GM21360 (cell line): ENCODE measurements at regions not wholly inside any gene's neighbourhood (a gene's known extent, or its start where the extent isn't known, plus 50 kb on each side); places are given as distances from the start of the nearest gene placed in this dataset.

ENCODE experiments used
- ATAC-seq: cut with Tn5 transposase; IDR thresholded peaks from one replicate; pipeline ENCODE4 v1.9.1; 2021; ENCODE audit warnings: mild to moderate bottlenecking, moderate library complexity; ENCODE audit not compliant: unreplicated experiment

DNA sequence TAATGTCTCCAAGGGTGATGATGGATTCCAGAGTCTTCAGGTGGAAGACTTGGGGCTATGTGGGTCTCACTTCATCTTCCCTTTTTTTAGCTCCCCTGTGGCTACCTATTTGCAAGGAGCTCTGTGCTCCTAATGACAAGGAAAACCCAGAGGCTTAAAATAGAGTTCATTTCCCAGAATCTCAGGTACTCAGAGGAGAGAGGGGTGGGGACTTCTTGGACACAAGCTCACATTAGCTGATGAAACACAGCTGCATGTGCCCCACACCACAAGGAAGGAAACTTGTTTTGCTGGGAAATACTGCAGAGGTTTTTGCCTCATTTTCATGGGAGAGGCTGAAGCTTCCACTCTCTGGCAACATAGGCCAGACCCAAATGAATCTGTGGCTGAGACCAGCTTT is 138.6 kb upstream of the SLC1A4 start:
- ATAC-seq, result no peak

DNA sequence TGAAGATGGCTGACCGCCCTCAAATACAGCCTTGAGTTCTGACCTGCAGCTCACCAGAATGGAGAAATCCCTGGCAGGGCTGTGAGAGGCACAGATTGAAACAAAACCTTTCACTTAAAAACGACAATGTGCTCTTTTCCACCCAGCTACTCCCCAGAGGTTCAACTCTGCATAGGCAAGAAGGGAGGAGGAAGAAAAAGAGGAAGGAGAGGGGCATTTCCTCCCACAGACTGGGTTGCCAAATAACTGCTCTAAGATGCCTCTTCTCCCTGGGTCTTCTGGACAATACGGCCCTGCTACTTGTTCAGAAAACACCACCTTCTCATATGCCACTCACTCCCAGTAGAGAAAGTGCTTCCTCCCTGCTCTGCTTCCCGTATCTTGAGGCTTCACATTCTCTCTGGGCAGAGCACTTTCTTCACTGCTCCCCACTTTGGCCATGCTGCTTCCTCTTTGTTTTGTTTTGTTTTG is 136.4 kb upstream of the SLC1A4 start:
- no peak for ATAC-seq

DNA sequence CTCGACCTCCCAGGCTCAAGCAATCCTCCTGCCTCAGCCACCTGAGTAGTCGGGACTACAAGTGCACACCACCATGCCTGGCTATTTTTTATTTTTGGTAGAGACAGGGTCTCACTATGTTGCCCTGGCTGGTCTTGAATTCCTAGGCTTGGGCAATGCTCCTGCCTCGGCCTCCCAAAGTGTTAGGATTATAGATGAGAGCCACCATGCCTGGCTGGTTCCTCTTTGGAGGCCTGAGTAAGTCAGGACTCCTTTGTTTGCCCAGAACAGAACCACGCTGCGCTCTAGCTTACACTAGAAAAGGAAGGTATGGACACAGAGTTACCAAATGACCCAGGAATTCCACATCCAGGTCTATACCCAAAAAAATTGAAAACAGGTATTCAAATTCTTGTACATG is 135.9 kb upstream of the SLC1A4 start:
- no peak for ATAC-seq

DNA sequence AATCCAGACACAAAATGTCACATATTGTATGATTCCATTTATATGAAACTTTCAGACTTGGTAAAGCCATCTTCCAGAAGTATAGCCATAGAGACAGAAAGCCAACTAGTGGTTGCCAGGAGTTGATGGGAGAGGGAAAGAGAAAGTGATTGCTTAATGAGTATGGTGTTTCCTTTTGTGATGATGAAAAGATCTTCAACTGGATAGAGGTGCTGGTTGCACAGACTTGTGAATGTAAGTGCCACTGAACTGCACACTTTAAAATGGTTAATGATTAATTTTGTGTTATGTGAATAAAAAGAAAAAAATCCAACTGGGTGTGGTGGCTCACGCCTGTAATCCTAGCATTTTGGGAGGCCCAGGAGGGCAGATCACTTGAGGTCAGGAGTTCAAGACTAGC is 135.3 kb upstream of the SLC1A4 start:
- ATAC-seq, result no peak

DNA sequence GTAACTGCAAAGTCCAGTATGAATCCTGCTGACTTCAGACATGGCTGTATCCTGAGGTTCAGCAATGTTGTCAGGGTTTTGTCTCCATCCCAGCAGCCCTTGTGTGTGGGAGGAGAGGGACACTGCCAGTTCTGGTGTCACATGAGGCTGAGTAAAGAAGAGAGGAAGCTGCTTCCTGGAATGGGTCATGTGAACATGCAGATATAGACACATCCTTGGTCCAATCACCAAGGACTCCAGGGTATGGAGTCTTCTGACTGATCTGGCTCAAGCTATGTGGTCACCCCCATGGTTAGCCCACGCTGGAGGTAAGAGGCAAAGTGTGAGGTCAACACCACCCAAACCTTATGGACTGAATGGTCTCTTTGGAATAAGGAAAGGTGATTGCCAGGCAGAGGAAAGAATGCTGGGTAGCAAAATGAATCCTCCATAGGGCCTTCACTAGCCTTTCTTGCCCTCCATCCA is 134.4 kb upstream of the SLC1A4 start:
- no peak for ATAC-seq

DNA sequence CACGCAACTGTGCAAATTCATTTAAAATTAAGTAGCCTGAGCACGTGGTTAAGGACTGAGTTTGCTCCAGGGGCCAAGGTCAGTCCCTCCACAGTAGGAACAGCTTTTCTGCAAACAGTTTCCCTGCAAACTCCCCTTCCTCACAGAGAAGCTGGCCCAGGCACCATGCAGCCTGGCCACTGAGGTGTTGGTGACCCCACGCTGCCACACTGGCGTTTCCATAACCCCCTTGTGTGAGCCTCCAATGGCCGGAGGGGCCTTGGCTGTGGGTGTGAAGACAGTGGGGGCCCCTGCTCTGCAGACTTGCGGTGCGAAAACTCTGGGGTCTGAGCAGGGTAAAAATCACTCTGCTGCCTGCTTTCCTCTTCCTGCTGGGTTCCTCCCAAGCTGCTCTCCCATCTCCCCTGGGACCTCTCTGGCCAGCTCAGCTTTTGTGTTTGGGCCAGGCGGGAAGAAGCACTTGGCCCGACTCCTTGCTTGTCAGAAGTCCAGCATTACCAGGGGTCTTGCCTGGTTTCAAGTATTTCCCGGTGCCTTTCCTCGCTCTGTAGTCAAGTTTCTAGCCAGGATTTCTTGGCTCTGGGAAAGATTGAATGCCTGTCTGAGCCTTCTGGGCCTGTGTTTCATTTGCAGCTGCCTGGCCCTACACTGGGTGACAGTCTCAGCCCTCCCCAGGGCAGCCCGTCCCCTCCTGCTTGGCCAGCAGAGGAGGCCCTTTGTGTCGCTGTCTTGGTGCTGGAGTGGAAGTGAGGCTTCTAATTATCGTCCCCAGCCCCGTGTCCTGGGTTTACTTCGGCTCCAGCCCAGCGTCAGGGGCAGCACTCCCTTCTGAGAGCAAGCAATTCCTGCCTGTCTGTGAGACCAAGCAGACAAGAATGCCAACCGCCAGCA is 131.4 kb upstream of the SLC1A4 start:
- ATAC-seq, result no peak

DNA sequence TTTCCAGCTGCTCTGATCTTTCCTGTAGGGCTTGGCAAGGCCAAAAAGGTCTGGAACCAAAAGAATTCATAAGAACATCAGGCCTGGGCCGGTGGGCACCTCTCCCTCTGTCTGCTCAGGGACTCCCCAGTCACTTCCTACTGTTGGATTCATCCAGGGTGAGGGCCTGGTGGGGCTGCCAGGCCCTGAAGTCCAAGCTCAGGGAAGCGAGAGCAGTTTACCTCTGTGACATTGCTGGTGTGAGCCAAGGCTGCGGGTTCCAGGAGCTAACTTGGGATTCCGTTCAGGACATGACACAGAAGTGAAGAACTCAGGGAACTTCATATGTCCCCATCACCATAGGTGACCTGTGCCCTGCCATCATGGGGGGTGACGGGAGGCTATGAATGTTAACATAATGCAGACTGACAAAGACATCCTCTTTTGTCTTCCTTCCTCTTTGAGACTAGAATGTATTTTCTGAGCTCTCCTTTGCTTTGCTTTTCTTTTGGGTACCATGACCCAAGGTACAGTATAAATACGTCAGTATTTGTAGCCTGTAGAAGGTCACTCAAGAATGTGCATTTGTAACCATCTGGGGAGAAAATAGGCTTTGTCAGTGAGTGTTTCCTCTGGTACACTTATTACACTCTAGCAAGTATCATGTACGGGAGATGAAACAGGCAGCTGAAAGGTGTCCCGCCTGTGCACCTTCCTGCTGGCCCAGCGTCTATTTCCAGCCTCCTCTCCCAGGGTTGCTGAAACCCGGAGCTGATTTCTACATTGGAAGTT is 130.5 kb upstream of the SLC1A4 start:
- ATAC-seq, result no peak

DNA sequence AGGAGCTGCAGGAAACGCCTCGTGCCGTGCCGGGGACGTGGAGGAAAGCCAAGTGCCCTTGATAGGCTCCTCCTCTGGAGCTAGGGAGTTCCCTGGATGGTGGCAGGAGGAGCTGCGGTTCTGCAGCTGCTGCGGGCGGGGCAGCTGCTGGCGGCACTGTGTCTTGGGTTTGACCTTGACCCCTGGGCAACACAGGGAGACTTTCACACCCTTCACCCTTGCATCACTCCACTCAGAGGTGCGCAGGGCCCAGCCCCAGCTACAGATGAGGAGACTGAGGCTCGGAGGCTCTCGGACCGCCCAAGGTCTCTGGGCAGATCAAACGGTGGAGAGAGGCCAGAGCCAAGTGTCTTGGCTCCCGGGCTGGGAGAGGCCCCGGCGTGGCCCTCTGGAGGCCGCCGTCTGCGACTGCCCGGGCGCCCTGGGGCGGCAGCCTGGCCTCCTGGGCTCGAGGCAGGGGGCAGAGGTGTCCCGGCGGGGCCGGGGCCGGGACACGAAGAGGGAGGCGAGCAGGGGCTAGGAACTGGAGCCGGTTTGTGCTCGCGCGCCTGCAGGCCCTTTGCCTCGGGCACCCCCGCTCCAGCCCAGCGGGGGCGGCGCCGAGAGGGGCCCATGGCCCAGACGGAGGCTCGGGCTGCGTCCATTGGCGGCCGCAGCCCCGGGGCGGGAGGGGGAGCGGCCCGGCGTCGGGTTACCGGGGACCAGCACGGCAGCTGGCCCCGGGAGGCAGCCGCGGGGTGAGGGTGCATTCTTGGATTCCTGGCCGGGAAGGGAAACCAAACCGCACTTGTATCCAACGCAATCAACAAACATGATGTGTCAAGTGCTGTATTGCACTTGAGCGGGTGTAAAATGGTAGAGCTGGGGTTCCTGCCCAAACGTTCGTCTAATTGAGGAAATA is 129.6 kb upstream of the SLC1A4 start:
- ATAC-seq, result no peak

DNA sequence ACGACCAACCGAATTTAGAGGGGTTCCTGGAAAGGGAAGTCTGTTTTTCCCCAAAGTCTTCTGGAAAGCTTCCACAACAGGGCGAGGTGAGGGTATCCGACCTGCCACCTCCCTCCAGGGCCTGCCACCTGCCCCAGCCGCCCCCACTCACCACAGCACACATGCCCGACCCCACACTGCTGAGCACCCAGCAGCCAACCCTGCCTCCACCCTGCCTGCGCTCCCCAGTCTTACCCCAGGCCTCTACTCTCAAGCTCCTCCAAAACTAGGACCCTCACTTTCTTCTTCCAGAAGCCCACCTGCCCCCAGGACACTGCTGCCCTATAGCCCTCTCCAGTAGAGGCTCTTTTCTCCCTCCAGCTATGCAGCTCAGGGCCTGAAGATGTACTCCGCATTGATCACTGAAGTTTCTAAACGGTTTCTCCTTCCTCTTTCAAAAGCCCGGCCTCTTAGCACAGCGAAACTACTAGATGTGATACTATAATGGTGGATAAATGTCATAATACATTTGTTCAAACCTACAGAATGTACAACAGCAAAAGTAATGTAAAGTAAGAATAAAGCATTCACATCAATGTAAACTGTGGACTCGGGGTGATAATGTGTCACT is 128.8 kb upstream of the SLC1A4 start:
- ATAC-seq, result no peak

DNA sequence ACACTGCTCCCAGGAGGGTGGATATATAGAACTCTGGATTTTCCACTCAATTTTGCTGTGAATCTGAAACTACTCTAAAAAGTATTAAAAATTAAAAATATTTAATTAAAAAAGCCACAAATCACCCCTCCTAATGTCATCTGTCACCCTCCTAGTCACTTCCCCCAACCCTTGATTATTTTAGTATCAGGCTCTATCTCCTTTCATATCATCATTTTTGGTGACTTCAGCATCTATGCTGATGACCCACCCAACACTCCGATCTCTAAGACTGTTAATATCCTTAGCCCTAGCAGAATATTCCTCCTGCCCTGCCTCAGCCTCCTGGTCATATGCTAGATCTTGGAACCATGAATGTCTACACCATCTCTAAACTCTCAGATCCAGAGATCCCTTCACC is 128.3 kb upstream of the SLC1A4 start:
- ATAC-seq, result no peak

DNA sequence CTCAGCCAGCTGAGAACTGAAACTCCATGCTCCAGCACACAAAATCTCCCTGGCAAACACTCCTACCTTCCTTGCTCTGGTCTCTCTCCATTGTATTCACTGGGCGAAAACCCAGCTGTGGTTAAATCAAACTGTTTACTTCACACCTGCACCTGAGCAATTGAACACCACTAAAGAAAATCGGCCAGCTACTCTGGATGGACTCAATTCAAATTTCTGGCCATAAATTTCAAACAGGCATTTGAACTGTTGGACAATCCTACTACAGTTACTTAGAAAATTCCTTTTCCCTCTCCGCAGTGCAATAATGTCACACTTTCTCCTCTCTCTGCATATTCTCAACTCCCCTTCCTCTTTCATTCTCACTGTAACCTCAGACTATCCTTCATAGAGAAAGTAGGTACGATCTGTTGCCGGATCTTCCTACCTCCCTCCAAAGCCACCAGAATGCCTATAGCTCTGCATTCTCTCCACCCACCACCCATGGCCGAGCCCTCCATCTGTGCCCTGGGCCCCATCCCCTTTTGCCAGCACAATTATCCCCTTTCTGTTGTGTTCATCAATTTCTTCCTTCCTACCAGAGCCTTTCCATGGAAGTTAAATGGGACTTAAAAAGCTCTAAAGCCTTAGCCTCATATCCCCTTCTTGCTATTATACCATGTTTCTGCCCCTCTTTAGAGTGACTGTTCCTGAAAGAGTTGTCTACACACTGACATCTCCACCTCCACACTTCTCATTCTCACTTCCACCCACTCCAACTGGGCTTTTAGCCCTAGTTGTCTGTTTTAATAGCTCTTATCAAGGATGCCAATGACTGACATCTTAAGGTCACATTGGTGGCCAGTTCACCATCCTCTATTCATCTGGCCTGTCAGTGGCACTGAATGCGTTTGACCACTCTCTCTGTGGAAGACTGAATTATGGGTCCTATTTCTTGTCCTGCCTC is 127.5 kb upstream of the SLC1A4 start:
- ATAC-seq, result no peak

DNA sequence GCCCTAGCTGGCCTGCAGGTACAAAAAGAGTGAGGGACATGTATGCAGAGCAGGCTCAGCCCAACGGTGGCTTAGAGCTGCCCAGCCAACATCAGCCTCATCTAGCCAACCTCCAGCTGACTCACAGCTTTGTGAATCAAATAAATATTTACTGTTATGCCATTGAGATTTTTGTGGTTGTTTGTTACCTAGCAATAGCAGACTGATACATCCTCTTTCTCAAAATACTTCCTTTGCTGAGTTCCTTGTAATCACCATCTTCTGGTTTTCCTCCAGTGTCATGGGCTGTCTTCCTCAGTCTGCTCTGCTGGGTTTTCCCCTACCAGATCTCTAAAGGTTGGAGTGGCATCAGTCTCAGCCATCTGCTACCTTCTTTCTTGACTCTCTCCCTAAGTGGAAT is 126.6 kb upstream of the SLC1A4 start:
- no peak for ATAC-seq

DNA sequence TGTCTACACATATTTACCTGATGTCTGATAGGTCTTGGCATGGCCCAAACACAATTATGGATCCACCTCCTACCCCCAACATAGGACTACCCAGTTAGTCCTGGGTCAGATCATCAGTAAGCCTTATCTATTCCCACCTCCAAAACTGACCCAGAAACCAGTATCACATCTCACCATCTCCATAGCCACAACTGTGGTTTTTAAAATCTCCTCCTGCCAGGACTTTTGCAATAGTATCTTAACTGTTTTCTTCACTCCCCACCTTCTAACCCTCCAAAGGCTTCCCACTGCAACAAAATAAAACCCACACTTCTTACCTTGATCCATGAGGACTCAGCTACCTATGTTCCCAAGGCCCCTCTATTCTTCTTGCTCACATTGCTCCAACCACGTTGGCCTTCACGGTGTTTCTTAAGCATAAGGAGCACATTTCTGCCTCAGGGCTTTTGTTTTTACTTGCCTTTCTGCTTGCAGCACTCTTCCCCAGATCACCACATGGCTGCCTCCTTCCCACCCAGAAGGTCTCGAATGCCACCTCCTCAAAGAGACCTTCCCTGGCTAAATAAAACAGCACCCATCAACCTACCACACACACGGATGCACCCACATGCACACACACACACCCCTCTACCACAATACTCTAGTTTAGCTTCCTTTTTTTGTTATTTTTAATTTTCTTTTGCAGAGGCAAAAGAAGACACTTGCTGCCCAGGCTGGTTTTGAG is 125.9 kb upstream of the SLC1A4 start:
- ATAC-seq, result no peak

DNA sequence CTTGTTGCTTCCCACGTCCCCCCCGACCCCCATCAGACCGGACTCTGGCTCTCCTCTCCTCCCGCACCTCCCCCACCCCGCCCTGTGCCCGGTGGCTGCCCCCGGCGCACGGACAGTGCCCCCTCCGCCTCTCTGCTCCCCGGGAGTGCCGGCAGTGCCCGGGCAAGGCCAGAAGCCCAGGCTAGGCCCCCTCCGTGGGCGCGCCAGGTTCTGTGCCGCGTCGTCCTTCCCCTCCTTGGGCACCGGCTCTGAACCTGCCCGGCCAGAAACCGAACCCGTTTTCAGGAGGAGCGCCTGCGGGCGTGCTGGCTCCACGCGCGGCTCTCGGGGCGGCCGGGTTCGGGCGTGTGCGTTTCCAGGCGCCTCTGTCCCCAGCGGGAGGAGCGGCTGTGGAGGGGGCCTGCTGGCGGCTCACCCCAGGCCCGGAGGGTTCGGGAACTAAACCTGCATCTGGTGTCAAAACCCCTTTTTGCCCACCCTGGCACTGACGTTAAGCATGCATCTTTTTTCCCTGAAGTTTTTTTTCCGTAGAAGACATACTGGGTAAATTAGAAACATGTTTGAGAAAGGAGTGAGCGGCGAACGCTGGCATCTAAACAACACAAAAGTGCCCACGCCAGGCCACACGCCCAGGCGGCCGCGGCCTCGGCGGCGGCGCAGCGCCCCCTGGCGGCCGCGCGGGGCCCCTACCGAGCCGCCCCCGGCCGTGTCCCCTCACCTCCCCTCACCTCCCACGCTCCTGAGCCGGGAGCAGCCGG is 123.9 kb upstream of the SLC1A4 start:
- ATAC-seq, result no peak

DNA sequence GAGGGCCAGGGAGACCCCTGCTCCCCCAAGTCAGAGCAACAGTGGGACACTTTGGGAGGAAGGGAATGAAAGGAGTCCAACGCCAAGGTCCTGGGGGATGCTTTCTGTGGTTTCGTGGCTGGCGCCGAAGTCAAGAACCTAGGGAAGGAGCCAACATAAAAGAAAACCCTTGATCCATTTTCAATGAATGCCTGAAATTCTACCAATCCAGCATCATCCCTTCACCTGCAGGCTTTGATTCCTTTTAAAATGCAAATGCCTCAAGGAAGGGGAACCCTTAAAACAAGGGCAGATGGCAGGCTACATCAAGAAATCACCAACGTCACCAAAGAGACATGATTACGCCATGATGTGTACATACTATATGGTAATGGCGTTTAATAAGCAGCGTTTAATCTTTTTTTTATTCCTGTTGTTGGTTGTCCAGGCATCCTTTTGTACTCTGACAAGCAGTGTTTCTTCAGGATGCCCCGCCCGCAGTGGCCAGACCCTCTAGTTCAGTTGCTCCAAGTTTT is 123.3 kb upstream of the SLC1A4 start:
- no peak for ATAC-seq

DNA sequence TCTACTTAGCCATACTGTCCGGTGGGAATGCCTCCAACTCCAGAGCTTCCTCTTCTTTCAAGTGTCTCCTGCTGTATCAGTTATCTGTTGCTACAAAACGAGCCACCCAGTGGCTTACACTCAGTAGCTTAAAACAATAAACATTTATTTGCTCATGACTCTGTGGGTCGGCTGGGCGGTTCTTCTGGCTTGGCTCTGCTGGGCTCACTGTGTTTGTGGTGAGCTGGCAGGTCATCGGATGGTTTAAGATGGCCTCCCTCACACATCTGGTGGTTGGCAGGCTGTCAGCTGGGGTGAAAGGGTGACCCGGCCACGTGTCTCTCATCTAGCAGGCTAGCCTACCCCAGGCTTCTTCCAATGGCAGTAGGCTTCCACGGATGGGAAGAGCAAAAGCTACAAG is 122.4 kb upstream of the SLC1A4 start:
- no peak for ATAC-seq

DNA sequence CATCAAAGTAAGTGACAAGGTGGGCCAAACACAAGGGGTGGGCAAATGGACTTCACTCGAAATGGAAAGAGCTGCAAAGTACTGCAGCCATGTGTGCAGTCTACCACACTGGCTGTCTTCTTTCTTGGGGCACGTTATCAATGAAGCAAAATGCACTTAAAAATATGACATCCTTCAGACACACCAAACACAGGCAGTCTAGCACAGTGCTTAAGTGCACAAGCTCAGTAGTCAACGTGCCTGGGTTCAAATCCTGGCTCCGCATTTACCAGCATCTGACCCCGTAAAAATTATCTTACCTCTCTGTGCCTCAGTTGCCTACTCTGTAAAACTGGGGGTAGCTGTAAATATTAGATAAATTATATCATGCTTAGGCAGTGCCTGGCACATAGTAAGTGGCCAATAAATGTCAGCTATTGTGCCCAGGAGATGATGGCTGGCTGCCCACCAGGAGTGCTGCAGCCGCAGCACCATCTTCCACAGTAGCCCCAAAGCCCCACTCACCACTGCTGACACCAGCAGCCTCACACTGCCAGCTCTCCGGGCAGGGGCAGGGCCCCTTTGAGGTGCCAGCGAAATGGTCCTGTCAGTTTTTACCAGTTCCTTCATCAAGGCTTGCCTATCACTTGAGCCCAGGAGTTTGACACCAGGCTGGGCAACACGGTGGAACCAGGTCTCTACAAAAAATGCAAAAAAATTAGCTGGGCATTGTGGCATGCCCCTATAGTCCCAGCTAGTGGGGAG is 121.8 kb upstream of the SLC1A4 start:
- no peak for ATAC-seq
